IMR-90 (cell line): ENCODE measurements at regions not wholly inside any gene's neighbourhood (a gene's known extent, or its start where the extent isn't known, plus 50 kb on each side); places are given as distances from the start of the nearest gene placed in this dataset.
A peak's percentile ranks its signal among the peaks of the same experiment; 100 is the strongest.

Experiments used
- ATAC-seq: fragments of 200-7000 bp; cut with Tn5 transposase; 2 replicates; pipeline ENCODE4 v1.9.1; 2020; ENCODE audit warnings: low read depth, mild to moderate bottlenecking, moderate library complexity
- BruUV-seq: library from RNA; stranded (reverse); fragments of 400-500 nt; replicated peaks from 2 replicates; lab custom pipeline; 2021; lab: Mats Ljungman, UMichigan
- CTCF ChIA-PET: fragments of 300-600 bp; formaldehyde crosslinking; extraction: SDS; loops from one replicate; lab custom pipeline; 2021; ENCODE audit warnings: antibody characterized with exemption; lab: Yijun Ruan, JAX
- POLR2A ChIA-PET: fragments of 300-600 bp; sonication (Branson Sonifier 250); formaldehyde crosslinking; loops from one replicate; lab custom pipeline; 2022; ENCODE audit warnings: antibody characterized with exemption; ENCODE audit not compliant: unreplicated experiment; lab: Charles Lee
- DNase-seq: peaks from one replicate; pipeline ENCODE4 v3.0.0; 2013
- H2AFZ ChIP-seq: replicated peaks from 2 replicates; pipeline ENCODE3; 2013; ENCODE audit warnings: low read length, mild to moderate bottlenecking; ENCODE audit not compliant: poor library complexity
- H2AK5ac ChIP-seq: 2 replicates; pipeline ENCODE4 v1.6.1; 2013; ENCODE audit warnings: low read depth, low read length, inconsistent platforms
- H2AK9ac ChIP-seq: replicated peaks from 2 replicates; pipeline ENCODE3; 2013; ENCODE audit warnings: mild to moderate bottlenecking, low read depth, low read length, moderate library complexity; ENCODE audit not compliant: poor library complexity
- H2BK120ac ChIP-seq: 2 replicates; pipeline ENCODE4 v1.6.1; 2013; ENCODE audit warnings: low read depth, low read length, inconsistent platforms
- H2BK15ac ChIP-seq: 3 replicates; pipeline ENCODE4 v1.6.1; 2013; ENCODE audit warnings: low read depth, low read length, inconsistent platforms
- H2BK20ac ChIP-seq: 2 replicates; pipeline ENCODE4 v1.6.1; 2013; ENCODE audit warnings: low read depth, mild to moderate bottlenecking, inconsistent platforms, low read length, moderate library complexity
- H2BK5ac ChIP-seq: 2 replicates; pipeline ENCODE4 v1.6.1; 2013; ENCODE audit warnings: mild to moderate bottlenecking, low read depth, low read length, inconsistent platforms; ENCODE audit not compliant: poor library complexity, severe bottlenecking
- H3K14ac ChIP-seq: replicated peaks from 2 replicates; pipeline ENCODE4 v1.6.1; 2013; ENCODE audit warnings: low read depth, low read length, inconsistent platforms
- H3K18ac ChIP-seq: 2 replicates; pipeline ENCODE4 v1.6.1; 2013; ENCODE audit warnings: low read depth, low read length, control low read depth
- H3K23ac ChIP-seq: 2 replicates; pipeline ENCODE4 v1.6.1; 2013; ENCODE audit warnings: low read depth, low read length, inconsistent platforms
- H3K27ac ChIP-seq: 2 replicates; pipeline ENCODE4 v1.5.1; 2013; ENCODE audit warnings: mild to moderate bottlenecking, control low read depth, low read length; ENCODE audit not compliant: insufficient read depth
- H3K27me3 ChIP-seq: 2 replicates; pipeline ENCODE4 v1.6.1; 2013; ENCODE audit warnings: low read length; ENCODE audit not compliant: control insufficient read depth, insufficient read depth
- H3K36me3 ChIP-seq: 2 replicates; pipeline ENCODE4 v1.6.1; 2013; ENCODE audit warnings: low read length, mixed read lengths; ENCODE audit not compliant: control insufficient read depth, insufficient read depth
- H3K4ac ChIP-seq: 2 replicates; pipeline ENCODE4 v1.6.1; 2013; ENCODE audit warnings: low read depth, low read length, inconsistent platforms
- H3K4me1 ChIP-seq: 2 replicates; pipeline ENCODE4 v1.6.1; 2013; ENCODE audit warnings: low read length, mixed read lengths; ENCODE audit not compliant: control insufficient read depth, insufficient read depth
- H3K4me2 ChIP-seq: 2 replicates; pipeline ENCODE4 v1.6.1; 2013; ENCODE audit warnings: low read depth, mild to moderate bottlenecking, control low read depth, low read length, moderate library complexity
- H3K4me3 ChIP-seq: 2 replicates; pipeline ENCODE4 v1.5.1; 2013; ENCODE audit warnings: low read depth, mild to moderate bottlenecking, control low read depth, low read length, moderate library complexity; ENCODE audit not compliant: insufficient read depth
- H3K56ac ChIP-seq: 2 replicates; pipeline ENCODE4 v1.6.1; 2013; ENCODE audit warnings: low read length, inconsistent platforms; ENCODE audit not compliant: insufficient read depth; ENCODE audit errors: extremely low read depth
- H3K79me1 ChIP-seq, 2 experiments: 2 replicates each; pipeline ENCODE4 v1.6.1; 2013; ENCODE audit warnings: low read length in 2 of 2, inconsistent platforms in 1 of 2, low read depth in 1 of 2
- H3K9ac ChIP-seq: 2 replicates; pipeline ENCODE4 v1.6.1; 2013; ENCODE audit warnings: low read depth, low read length, control low read depth
- H3K9me1 ChIP-seq: 2 replicates; pipeline ENCODE4 v1.6.1; 2013; ENCODE audit warnings: low read length, inconsistent platforms; ENCODE audit not compliant: insufficient read depth
- H3K9me3 ChIP-seq: 2 replicates; pipeline ENCODE4 v1.6.1; 2013; ENCODE audit warnings: low read length; ENCODE audit not compliant: control insufficient read depth, insufficient read depth
- H4K20me1 ChIP-seq: 2 replicates; pipeline ENCODE4 v1.6.1; 2013; ENCODE audit warnings: low read length, inconsistent platforms; ENCODE audit not compliant: insufficient read depth
- H4K5ac ChIP-seq: 2 replicates; pipeline ENCODE4 v1.6.1; 2013; ENCODE audit warnings: mild to moderate bottlenecking, low read depth, low read length, control low read depth
- H4K8ac ChIP-seq, 2 experiments: 2 replicates each; pipeline ENCODE4 v1.6.1; 2013; ENCODE audit warnings: low read depth in 2 of 2, low read length in 2 of 2, control low read depth in 1 of 2, inconsistent platforms in 1 of 2
- H4K91ac ChIP-seq: 2 replicates; pipeline ENCODE4 v1.6.1; 2013; ENCODE audit warnings: low read depth, low read length, inconsistent platforms; ENCODE audit not compliant: insufficient read depth
- BHLHE40 ChIP-seq: fragments of 150-350 bp; IDR thresholded peaks from 2 replicates; pipeline ENCODE4 v1.6.1; 2016; ENCODE audit warnings: mild to moderate bottlenecking, low read depth, low read length
- CEBPB ChIP-seq: IDR thresholded peaks from 2 replicates; pipeline ENCODE4 v1.6.1; 2012; ENCODE audit warnings: low read depth, low read length, improper control_type of control experiment
- CHD1 ChIP-seq: IDR thresholded peaks from 2 replicates; pipeline ENCODE4 v1.6.1; 2012; ENCODE audit warnings: low read depth, low read length, improper control_type of control experiment
- FOS ChIP-seq: fragments of 150-350 bp; IDR thresholded peaks from 2 replicates; pipeline ENCODE4 v1.6.1; 2016; ENCODE audit warnings: low read depth, low read length
- MAFK ChIP-seq: IDR thresholded peaks from 2 replicates; pipeline ENCODE4 v1.6.1; 2012; ENCODE audit warnings: low read depth, low read length, improper control_type of control experiment
- MAZ ChIP-seq: IDR thresholded peaks from 2 replicates; pipeline ENCODE4 v1.6.1; 2012; ENCODE audit warnings: low read depth, mild to moderate bottlenecking, low read length, improper control_type of control experiment, moderate library complexity, borderline replicate concordance
- NFE2L2 ChIP-seq: fragments of 150-350 bp; IDR thresholded peaks from 2 replicates; pipeline ENCODE4 v1.6.1; 2016; ENCODE audit warnings: low read depth, mild to moderate bottlenecking, low read length
- POLR2A ChIP-seq: IDR thresholded peaks from 2 replicates; pipeline ENCODE4 v1.6.1; 2012; ENCODE audit warnings: mild to moderate bottlenecking, low read depth, low read length
- RAD21 ChIP-seq: IDR thresholded peaks from 2 replicates; pipeline ENCODE4 v1.6.1; 2012; ENCODE audit warnings: low read length, improper control_type of control experiment
- RCOR1 ChIP-seq: IDR thresholded peaks from 2 replicates; pipeline ENCODE4 v1.6.1; 2012; ENCODE audit warnings: mild to moderate bottlenecking, low read length, improper control_type of control experiment; ENCODE audit not compliant: insufficient replicate concordance
- RFX5 ChIP-seq: IDR thresholded peaks from 2 replicates; pipeline ENCODE4 v1.8.0; 2012; ENCODE audit warnings: low read depth, mild to moderate bottlenecking, low read length, moderate library complexity
- SMC3 ChIP-seq: fragments of 150-350 bp; IDR thresholded peaks from 2 replicates; pipeline ENCODE4 v1.6.1; 2016; ENCODE audit warnings: low read depth, mild to moderate bottlenecking, antibody characterized with exemption, low read length, moderate library complexity
- WGBS, 2 experiments: methylation state at CpG; one replicate each; pipeline versions ENCODE4 v1.1.5 to v1.1.7; 2013; ENCODE audit warnings: missing lambda C conversion rate in 2 of 2; ENCODE audit not compliant: insufficient read length in 1 of 2; ENCODE audit errors: extremely low coverage in 2 of 2; 5-methylcytosine and 5-hydroxymethylcytosine counted together
- dilution Hi-C: fragments of 300-500 bp; cut with HindIII; formaldehyde crosslinking; loops from one replicate; pipeline ENCODE4 v1.14.3; 2018; ENCODE audit warnings: low sequenced_read_pairs; ENCODE audit not compliant: unreplicated experiment
- in situ Hi-C: fragments of 300-500 bp; cut with MboI; formaldehyde crosslinking; loops from 3 replicates; pipeline ENCODE4 v1.14.3; 2019; ENCODE audit warnings: low sequenced_read_pairs, inconsistent platforms, mixed read lengths
- intact Hi-C: fragments of 100-400 bp; cut with micrococcal nuclease; formaldehyde crosslinking; loops from 2 replicates; pipeline ENCODE4 v1.10.0; 2022
- TF ChIP-seq, protein P1 (sequence below): fragments of 150-350 bp; IDR thresholded peaks from 2 replicates; pipeline ENCODE4 v1.6.1; 2017; ENCODE audit warnings: mild to moderate bottlenecking, antibody characterized with exemption, low read length, low read depth
- TF ChIP-seq, protein P2 (sequence below): conservative IDR thresholded peaks from 2 replicates; pipeline ENCODE4 v1.5.1; 2012; ENCODE audit warnings: mild to moderate bottlenecking, low read depth, low read length, improper control_type of control experiment
- TF ChIP-seq, protein P3 (sequence below): fragments of 150-350 bp; IDR thresholded peaks from 2 replicates; pipeline ENCODE4 v1.6.1; 2016; ENCODE audit warnings: low read depth, mild to moderate bottlenecking, low read length, moderate library complexity, borderline replicate concordance

DNA sequence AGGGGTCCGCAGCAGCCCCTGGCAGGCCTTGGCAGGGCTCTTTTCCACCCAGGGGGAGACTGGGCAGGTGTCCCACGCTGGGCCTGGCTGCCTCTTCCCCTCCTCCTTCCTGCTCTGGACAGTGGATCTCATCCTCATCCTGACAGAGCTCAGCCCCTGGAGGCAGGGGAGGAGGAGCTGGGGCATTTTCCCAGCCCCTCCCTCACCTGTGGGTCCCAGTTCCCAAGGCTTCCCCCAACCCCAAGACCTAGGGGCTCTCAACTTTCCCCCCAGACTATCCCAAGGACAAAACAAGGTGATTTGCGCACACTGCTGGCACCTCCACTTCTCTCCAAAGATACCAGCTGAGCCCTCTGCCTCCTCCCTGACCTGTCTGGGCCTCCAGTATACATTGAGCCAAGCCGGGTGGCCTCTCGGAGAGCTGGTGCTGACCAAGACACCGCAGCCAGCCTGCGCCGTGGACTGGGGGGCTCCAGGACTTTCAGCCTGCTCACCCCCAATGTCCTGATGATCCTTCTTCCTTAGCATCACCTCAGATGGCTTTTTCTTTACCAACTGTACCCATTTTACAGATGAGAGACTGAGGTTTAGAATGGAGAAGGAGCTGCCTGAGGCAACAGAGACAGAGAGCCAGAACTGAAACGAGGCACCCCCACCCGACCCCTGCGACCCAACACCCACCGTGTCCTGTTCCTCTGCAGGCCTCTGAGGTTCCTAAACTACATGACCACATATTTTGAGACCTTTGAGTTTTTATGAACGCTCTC is 126.6 kb downstream of the BARX1 start:
- H3K27me3 ChIP-seq: peaks cover 9% of the 10 kb centered on the region; the same call in 1 of the 2 replicates
- CTCF ChIA-PET: interaction anchor here (1.1 kb wide), 1 partner anchor 15 kb away, joined by 4 read pairs; no protein-coding TSS in a partner anchor
- 51% methylated on average over 5 of the region's 13 CpGs; no CpG with 5 or more reads in 1 of the 2 experiments for WGBS, 2 experiments
- no peak for DNase-seq
- no peak overlapping the region for H2BK5ac ChIP-seq
- dilution Hi-C loops (no loop called here), in situ Hi-C loops (no loop called here), intact Hi-C loops (loop anchor here (5.0 kb wide), 2 partner anchors 134 to 174 kb away; no protein-coding TSS in a partner anchor)
- no peaks in the 10 kb centered on the region for H3K9me1 ChIP-seq
- H2AK9ac ChIP-seq: peak overlapping the region; percentile 42
- no peak for ATAC-seq
- no peaks in the 10 kb centered on the region for H3K36me3 ChIP-seq
- H4K5ac ChIP-seq: no peak overlapping the region
- no peak overlapping the region for H4K8ac ChIP-seq
- no peak overlapping the region for H2AK5ac ChIP-seq
- POLR2A ChIA-PET: no interaction called here
- no peaks in the 10 kb centered on the region for H3K9me3 ChIP-seq
- BruUV-seq: no TSS peak
- no peak overlapping the region for H4K91ac ChIP-seq
- H2BK120ac ChIP-seq: no peak overlapping the region
- H2BK20ac ChIP-seq: no peak overlapping the region
- H3K23ac ChIP-seq: no peak overlapping the region
- H3K27ac ChIP-seq: no peak overlapping the region
- H3K4me2 ChIP-seq: no peak overlapping the region
- no peak overlapping the region for H3K9ac ChIP-seq
- H2AFZ ChIP-seq: peak overlapping the region; percentile 72
- no peak overlapping the region for H3K56ac ChIP-seq
- no peaks in the 10 kb centered on the region for H3K4me1 ChIP-seq
- no peaks in the 10 kb centered on the region for H4K20me1 ChIP-seq
- H3K79me1 ChIP-seq: no peaks in the 10 kb centered on the region
- H2BK15ac ChIP-seq: no peak overlapping the region
- no peak overlapping the region for H3K4ac ChIP-seq
- no peak overlapping the region for H3K18ac ChIP-seq
- no peak overlapping the region for H3K4me3 ChIP-seq
- no peak overlapping the region for H3K14ac ChIP-seq
- TF ChIP-seq FOS (no peak), CEBPB (no peak), SMC3 (no peak), RAD21 (no peak), CHD1 (no peak), POLR2A (no peak), NFE2L2 (no peak), BHLHE40 (no peak), RCOR1 (no peak), MAZ (no peak), RFX5 (no peak), MAFK (no peak)
- TF ChIP-seq, protein P1, sequence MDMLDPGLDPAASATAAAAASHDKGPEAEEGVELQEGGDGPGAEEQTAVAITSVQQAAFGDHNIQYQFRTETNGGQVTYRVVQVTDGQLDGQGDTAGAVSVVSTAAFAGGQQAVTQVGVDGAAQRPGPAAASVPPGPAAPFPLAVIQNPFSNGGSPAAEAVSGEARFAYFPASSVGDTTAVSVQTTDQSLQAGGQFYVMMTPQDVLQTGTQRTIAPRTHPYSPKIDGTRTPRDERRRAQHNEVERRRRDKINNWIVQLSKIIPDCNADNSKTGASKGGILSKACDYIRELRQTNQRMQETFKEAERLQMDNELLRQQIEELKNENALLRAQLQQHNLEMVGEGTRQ: no peak
- TF ChIP-seq, protein P2, sequence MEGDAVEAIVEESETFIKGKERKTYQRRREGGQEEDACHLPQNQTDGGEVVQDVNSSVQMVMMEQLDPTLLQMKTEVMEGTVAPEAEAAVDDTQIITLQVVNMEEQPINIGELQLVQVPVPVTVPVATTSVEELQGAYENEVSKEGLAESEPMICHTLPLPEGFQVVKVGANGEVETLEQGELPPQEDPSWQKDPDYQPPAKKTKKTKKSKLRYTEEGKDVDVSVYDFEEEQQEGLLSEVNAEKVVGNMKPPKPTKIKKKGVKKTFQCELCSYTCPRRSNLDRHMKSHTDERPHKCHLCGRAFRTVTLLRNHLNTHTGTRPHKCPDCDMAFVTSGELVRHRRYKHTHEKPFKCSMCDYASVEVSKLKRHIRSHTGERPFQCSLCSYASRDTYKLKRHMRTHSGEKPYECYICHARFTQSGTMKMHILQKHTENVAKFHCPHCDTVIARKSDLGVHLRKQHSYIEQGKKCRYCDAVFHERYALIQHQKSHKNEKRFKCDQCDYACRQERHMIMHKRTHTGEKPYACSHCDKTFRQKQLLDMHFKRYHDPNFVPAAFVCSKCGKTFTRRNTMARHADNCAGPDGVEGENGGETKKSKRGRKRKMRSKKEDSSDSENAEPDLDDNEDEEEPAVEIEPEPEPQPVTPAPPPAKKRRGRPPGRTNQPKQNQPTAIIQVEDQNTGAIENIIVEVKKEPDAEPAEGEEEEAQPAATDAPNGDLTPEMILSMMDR: no peak
- TF ChIP-seq, protein P3, sequence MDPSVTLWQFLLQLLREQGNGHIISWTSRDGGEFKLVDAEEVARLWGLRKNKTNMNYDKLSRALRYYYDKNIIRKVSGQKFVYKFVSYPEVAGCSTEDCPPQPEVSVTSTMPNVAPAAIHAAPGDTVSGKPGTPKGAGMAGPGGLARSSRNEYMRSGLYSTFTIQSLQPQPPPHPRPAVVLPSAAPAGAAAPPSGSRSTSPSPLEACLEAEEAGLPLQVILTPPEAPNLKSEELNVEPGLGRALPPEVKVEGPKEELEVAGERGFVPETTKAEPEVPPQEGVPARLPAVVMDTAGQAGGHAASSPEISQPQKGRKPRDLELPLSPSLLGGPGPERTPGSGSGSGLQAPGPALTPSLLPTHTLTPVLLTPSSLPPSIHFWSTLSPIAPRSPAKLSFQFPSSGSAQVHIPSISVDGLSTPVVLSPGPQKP: no peak
